PC-9 (cell line): ENCODE measurements at regions not wholly inside any gene's neighbourhood (a gene's known extent, or its start where the extent isn't known, plus 50 kb on each side); places are given as distances from the start of the nearest gene placed in this dataset.

Experiments
- BruUV-seq: library from RNA; stranded (reverse); fragments of 400-500 nt; replicated peaks from 2 replicates; lab custom pipeline; 2021; lab: Mats Ljungman, UMichigan
- CTCF ChIA-PET: fragments of 300-600 bp; sonication (Branson Sonifier 250); formaldehyde crosslinking; loops from one replicate; lab custom pipeline; 2022; ENCODE audit warnings: antibody characterized with exemption; lab: Charles Lee
- POLR2A ChIA-PET: fragments of 300-600 bp; sonication (Branson Sonifier 250); formaldehyde crosslinking; loops from one replicate; lab custom pipeline; 2022; ENCODE audit warnings: antibody characterized with exemption; ENCODE audit not compliant: unreplicated experiment; lab: Charles Lee
- DNase-seq, 2 experiments: peaks; one replicate each; pipeline versions ENCODE4 v3.0.0 to v3.0.0-alpha.2; 2015 to 2022; ENCODE audit warnings: mixed read lengths in 1 of 2
- H2AFZ ChIP-seq: fragments of 200-600 bp; sonication (generic); 2 replicates; pipeline ENCODE4 v1.8.1; 2017; ENCODE audit warnings: antibody characterized with exemption
- H3F3A ChIP-seq: fragments of 200-600 bp; sonication (generic); 2 replicates; pipeline ENCODE4 v1.8.1; 2017; ENCODE audit warnings: antibody characterized with exemption, mild to moderate bottlenecking, low read depth; ENCODE audit not compliant: insufficient read depth
- H3K27ac ChIP-seq: fragments of 200-600 bp; sonication (generic); 2 replicates; pipeline ENCODE4 v1.6.1; 2016; ENCODE audit warnings: mixed run types
- H3K27me3 ChIP-seq: fragments of 200-600 bp; sonication (generic); 2 replicates; pipeline ENCODE4 v1.6.1; 2016; ENCODE audit warnings: low read depth, mixed run types; ENCODE audit not compliant: insufficient read depth
- H3K36me3 ChIP-seq: fragments of 200-600 bp; sonication (generic); 2 replicates; pipeline ENCODE4 v1.6.1; 2016; ENCODE audit warnings: low read depth, mixed run types
- H3K4me1 ChIP-seq: fragments of 200-600 bp; sonication (generic); replicated peaks from 2 replicates; pipeline ENCODE4 v1.6.1; 2016; ENCODE audit warnings: mixed run types; ENCODE audit not compliant: insufficient read depth
- H3K4me2 ChIP-seq: fragments of 200-600 bp; sonication (generic); 2 replicates; pipeline ENCODE4 v1.6.1; 2017; ENCODE audit warnings: mixed run types
- H3K4me3 ChIP-seq: fragments of 200-600 bp; sonication (generic); 2 replicates; pipeline ENCODE4 v1.6.1; 2016; ENCODE audit warnings: mixed run types
- H3K79me2 ChIP-seq: fragments of 200-600 bp; sonication (generic); 2 replicates; pipeline ENCODE4 v1.6.1; 2017; ENCODE audit warnings: low read depth, mixed run types
- H3K9me2 ChIP-seq: fragments of 200-600 bp; sonication (generic); 2 replicates; pipeline ENCODE4 v1.8.1; 2017; ENCODE audit warnings: mild to moderate bottlenecking; ENCODE audit not compliant: insufficient read depth
- H3K9me3 ChIP-seq: fragments of 200-600 bp; sonication (generic); 2 replicates; pipeline ENCODE4 v1.8.1; 2016; ENCODE audit warnings: low read depth; ENCODE audit not compliant: insufficient read depth
- H4K20me1 ChIP-seq: fragments of 200-600 bp; sonication (generic); 2 replicates; pipeline ENCODE4 v1.8.1; 2017; ENCODE audit not compliant: insufficient read depth
- EZH2 ChIP-seq: fragments of 200-600 bp; sonication (generic); IDR thresholded peaks from 2 replicates; pipeline ENCODE4 v1.8.0; 2017; ENCODE audit warnings: antibody characterized with exemption, low read depth
- intact Hi-C: fragments of 100-400 bp; cut with micrococcal nuclease; formaldehyde crosslinking; loops from one replicate; pipeline ENCODE4 v1.10.0; 2022; ENCODE audit not compliant: unreplicated experiment
- TF ChIP-seq, protein P1 (sequence below): fragments of 200-600 bp; sonication (generic); conservative IDR thresholded peaks from 2 replicates; pipeline ENCODE4 v1.6.1; 2017; ENCODE audit warnings: mixed run types, antibody characterized with exemption, mild to moderate bottlenecking, moderate library complexity

GRCh38 chr9:23559522-23559921 lies 266.5 kb downstream of the ELAVL2 start:
- POLR2A ChIA-PET = no interaction called here
- no peaks in the 10 kb centered on the region for H3K9me2 ChIP-seq
- intact Hi-C loops = no loop called here

DNA sequence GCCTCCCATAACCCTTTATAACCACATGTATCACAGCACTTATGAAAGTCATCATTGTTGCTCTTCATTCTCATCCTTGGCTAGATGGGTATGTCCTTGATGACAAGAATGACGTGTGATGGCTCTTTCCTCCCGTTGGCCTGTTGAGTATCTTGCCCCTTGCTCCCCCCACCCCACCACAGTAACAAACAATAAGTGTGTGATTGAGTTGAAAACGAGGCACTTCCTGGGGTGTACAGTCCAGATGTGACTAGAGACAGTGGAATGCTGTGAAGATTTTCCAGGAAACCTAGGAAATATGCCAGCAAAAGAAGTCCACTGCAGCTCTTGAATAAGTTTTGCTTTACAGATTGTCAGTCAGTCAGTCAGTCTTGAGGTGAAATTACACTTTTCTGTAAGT lies 262.5 kb downstream of the ELAVL2 start:
- no peaks in the 10 kb centered on the region for H3K9me2 ChIP-seq
- POLR2A ChIA-PET = no interaction called here
- no TSS peak for BruUV-seq

More at GRCh38 chr9:23559522-23559921, 266.5 kb downstream of the ELAVL2 start:
- no peak for TF ChIP-seq EZH2
- TF ChIP-seq, protein P1, sequence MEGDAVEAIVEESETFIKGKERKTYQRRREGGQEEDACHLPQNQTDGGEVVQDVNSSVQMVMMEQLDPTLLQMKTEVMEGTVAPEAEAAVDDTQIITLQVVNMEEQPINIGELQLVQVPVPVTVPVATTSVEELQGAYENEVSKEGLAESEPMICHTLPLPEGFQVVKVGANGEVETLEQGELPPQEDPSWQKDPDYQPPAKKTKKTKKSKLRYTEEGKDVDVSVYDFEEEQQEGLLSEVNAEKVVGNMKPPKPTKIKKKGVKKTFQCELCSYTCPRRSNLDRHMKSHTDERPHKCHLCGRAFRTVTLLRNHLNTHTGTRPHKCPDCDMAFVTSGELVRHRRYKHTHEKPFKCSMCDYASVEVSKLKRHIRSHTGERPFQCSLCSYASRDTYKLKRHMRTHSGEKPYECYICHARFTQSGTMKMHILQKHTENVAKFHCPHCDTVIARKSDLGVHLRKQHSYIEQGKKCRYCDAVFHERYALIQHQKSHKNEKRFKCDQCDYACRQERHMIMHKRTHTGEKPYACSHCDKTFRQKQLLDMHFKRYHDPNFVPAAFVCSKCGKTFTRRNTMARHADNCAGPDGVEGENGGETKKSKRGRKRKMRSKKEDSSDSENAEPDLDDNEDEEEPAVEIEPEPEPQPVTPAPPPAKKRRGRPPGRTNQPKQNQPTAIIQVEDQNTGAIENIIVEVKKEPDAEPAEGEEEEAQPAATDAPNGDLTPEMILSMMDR = no peak
- Histone ChIP-seq H3K27me3 (no peaks in the 10 kb centered on the region), H3K4me2 (no peak overlapping the region), H3K9me3 (no peaks in the 10 kb centered on the region), H2AFZ (no peak overlapping the region), H4K20me1 (no peaks in the 10 kb centered on the region), H3F3A (no peaks in the 10 kb centered on the region), H3K4me3 (no peak overlapping the region), H3K79me2 (no peaks in the 10 kb centered on the region), H3K36me3 (no peaks in the 10 kb centered on the region), H3K4me1 (peaks cover 6% of the 10 kb centered on the region; the same call in 1 of the 2 replicates), H3K27ac (no peak overlapping the region)
- no TSS peak for BruUV-seq
- CTCF ChIA-PET = no interaction called here
- no peak for DNase-seq

DNA sequence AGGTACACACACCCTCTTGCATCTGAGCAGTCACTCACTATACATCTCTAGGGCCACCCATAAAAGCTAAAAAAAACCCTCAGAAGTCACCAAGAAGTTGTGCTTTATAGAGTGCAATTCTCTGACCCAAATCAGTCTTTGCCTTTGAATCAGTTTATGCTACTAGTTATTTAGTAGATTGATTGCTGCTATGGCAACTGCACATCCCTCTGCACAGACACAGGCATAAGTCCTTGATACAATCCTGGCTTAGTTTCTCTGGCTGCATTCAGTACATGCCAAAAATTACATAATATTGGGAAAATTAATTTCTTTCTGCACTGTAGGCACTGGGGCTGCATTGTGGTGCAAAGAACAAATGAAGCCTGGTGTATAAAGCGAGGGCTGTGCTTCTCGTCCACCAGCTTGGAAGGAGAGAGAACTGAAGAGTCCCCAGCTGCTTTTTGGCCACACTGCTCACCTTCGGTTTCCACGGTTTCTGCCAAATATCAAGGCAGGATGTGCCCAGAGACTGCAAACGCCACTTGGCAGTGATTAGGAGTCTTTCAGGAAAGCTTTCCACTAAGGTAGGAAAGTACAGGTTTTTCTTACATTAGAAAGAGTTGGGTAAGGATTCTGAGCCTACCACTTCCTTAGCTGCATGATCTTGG lies 258.4 kb downstream of the ELAVL2 start:
- DNase-seq = no peak
- CTCF ChIA-PET = no interaction called here
- intact Hi-C loops = no loop called here
- POLR2A ChIA-PET = no interaction called here
- Histone ChIP-seq H3K27ac (no peak overlapping the region), H3K9me2 (no peaks in the 10 kb centered on the region), H3K4me1 (no peaks in the 10 kb centered on the region), H3K36me3 (no peaks in the 10 kb centered on the region), H4K20me1 (no peaks in the 10 kb centered on the region), H3K4me2 (no peak overlapping the region), H3F3A (no peaks in the 10 kb centered on the region), H3K4me3 (no peak overlapping the region), H3K27me3 (no peaks in the 10 kb centered on the region), H3K9me3 (no peaks in the 10 kb centered on the region), H3K79me2 (no peaks in the 10 kb centered on the region), H2AFZ (no peak overlapping the region)
- no TSS peak for BruUV-seq
- TF ChIP-seq, protein P1 = no peak
- no peak for TF ChIP-seq EZH2

More for the DNA sequence above, 262.5 kb downstream of the ELAVL2 start:
- DNase-seq = no peak
- Histone ChIP-seq H3K4me1 (no peaks in the 10 kb centered on the region), H3F3A (no peaks in the 10 kb centered on the region), H4K20me1 (no peaks in the 10 kb centered on the region), H3K27ac (no peak overlapping the region), H2AFZ (no peak overlapping the region), H3K4me3 (no peak overlapping the region), H3K27me3 (no peaks in the 10 kb centered on the region), H3K4me2 (no peak overlapping the region), H3K79me2 (no peaks in the 10 kb centered on the region), H3K36me3 (no peaks in the 10 kb centered on the region), H3K9me3 (no peaks in the 10 kb centered on the region)
- TF ChIP-seq, protein P1 = no peak
- TF ChIP-seq EZH2 = no peak
- intact Hi-C loops = no loop called here
- CTCF ChIA-PET = no interaction called here
